GM23338 (cell line): ENCODE measurements at regions not wholly inside any gene's neighbourhood (a gene's known extent, or its start where the extent isn't known, plus 50 kb on each side); places are given as distances from the start of the nearest gene placed in this dataset.

ENCODE experiments used
- ATAC-seq: fragments of 200-7000 bp; cut with Tn5 transposase; 3 replicates; pipeline ENCODE4 v1.9.1; 2020
- DNase-seq: peaks from one replicate; pipeline ENCODE4 v3.0.0-alpha.2; 2015; ENCODE audit warnings: low spot score
- H2AFZ ChIP-seq: fragments of 200-600 bp; sonication (generic); 2 replicates; pipeline ENCODE4 v1.8.0; 2016; ENCODE audit warnings: antibody characterized with exemption, mild to moderate bottlenecking, moderate library complexity
- H3F3A ChIP-seq: fragments of 200-600 bp; sonication (generic); replicated peaks from 2 replicates; pipeline ENCODE4 v1.8.0; 2017; ENCODE audit warnings: antibody characterized with exemption, mixed run types, low read depth
- H3K27ac ChIP-seq: fragments of 200-600 bp; sonication (generic); 2 replicates; pipeline ENCODE4 v1.6.1; 2016; ENCODE audit warnings: low read depth
- H3K27me3 ChIP-seq: fragments of 200-600 bp; sonication (generic); 2 replicates; pipeline ENCODE4 v1.8.0; 2016; ENCODE audit warnings: mild to moderate bottlenecking, mixed run types, moderate library complexity; ENCODE audit not compliant: insufficient read depth
- H3K36me3 ChIP-seq: fragments of 200-600 bp; sonication (generic); 2 replicates; pipeline ENCODE4 v1.8.0; 2016; ENCODE audit warnings: mild to moderate bottlenecking; ENCODE audit not compliant: insufficient read depth
- H3K4me1 ChIP-seq: fragments of 200-600 bp; sonication (generic); 2 replicates; pipeline ENCODE4 v1.8.0; 2016; ENCODE audit warnings: mild to moderate bottlenecking, moderate library complexity; ENCODE audit not compliant: insufficient read depth
- H3K4me2 ChIP-seq: fragments of 200-600 bp; sonication (generic); 2 replicates; pipeline ENCODE4 v1.7.1; 2017; ENCODE audit warnings: mixed run types
- H3K4me3 ChIP-seq: fragments of 200-600 bp; sonication (generic); 2 replicates; pipeline ENCODE4 v1.6.1; 2016; ENCODE audit warnings: mixed run types
- H3K79me2 ChIP-seq: fragments of 200-600 bp; sonication (generic); replicated peaks from 2 replicates; pipeline ENCODE4 v1.8.0; 2017; ENCODE audit warnings: mild to moderate bottlenecking; ENCODE audit not compliant: insufficient read depth
- H3K9me2 ChIP-seq: fragments of 200-600 bp; sonication (generic); 2 replicates; pipeline ENCODE4 v1.8.0; 2017; ENCODE audit not compliant: insufficient read depth
- H4K20me1 ChIP-seq: fragments of 200-600 bp; sonication (generic); replicated peaks from 2 replicates; pipeline ENCODE4 v1.8.0; 2017; ENCODE audit warnings: mild to moderate bottlenecking; ENCODE audit not compliant: insufficient read depth
- H3K27ac Mint-ChIP-seq: 2 replicates; pipeline ENCODE4 v1.8.0; 2020; ENCODE audit warnings: inconsistent platforms, mild to moderate bottlenecking, moderate library complexity, mixed read lengths
- H3K27me3 Mint-ChIP-seq: 3 replicates; pipeline ENCODE4 v1.8.0; 2022; ENCODE audit warnings: low read depth, mild to moderate bottlenecking, moderate library complexity, mixed read lengths, inconsistent platforms; ENCODE audit not compliant: insufficient read depth, poor library complexity
- H3K36me3 Mint-ChIP-seq: 3 replicates; pipeline ENCODE4 v1.8.0; 2021; ENCODE audit warnings: low read depth, mild to moderate bottlenecking, inconsistent platforms, moderate library complexity, mixed read lengths
- H3K4me1 Mint-ChIP-seq: 3 replicates; pipeline ENCODE4 v1.8.0; 2020; ENCODE audit warnings: mild to moderate bottlenecking, inconsistent platforms, mixed read lengths
- H3K4me3 Mint-ChIP-seq: 3 replicates; pipeline ENCODE4 v1.8.0; 2021; ENCODE audit warnings: moderate library complexity, mild to moderate bottlenecking, inconsistent platforms, mixed read lengths
- H3K9me3 Mint-ChIP-seq: 3 replicates; pipeline ENCODE4 v1.8.0; 2020; ENCODE audit warnings: moderate library complexity, mild to moderate bottlenecking, inconsistent platforms, mixed read lengths
- CREB1 ChIP-seq: fragments of 250-450 bp; sonication (Bioruptor Pico); IDR thresholded peaks from 2 replicates; pipeline ENCODE4 v1.5.0; 2020; ENCODE audit warnings: low read depth, mild to moderate bottlenecking, moderate library complexity
- CTCF ChIP-seq, 2 experiments: fragments of 200-600 bp in 1 of 2; sonication (generic) in 1 of 2; conservative IDR thresholded peaks; 2 replicates each; pipeline versions ENCODE4 v1.5.1 to v1.6.1; 2016 to 2017; ENCODE audit warnings: antibody characterized with exemption in 2 of 2, low read depth in 2 of 2, mild to moderate bottlenecking in 2 of 2, moderate library complexity in 1 of 2
- ETS1 ChIP-seq: IDR thresholded peaks from 2 replicates; pipeline ENCODE4 v1.6.1; 2016; ENCODE audit warnings: antibody characterized with exemption
- EZH2 ChIP-seq: fragments of 200-600 bp; sonication (generic); IDR thresholded peaks from one replicate; pipeline ENCODE4 v1.8.0; 2017; ENCODE audit warnings: antibody characterized with exemption, mild to moderate bottlenecking, low read depth; ENCODE audit not compliant: unreplicated experiment
- EZH2phosphoT487 ChIP-seq: fragments of 200-600 bp; sonication (generic); IDR thresholded peaks from one replicate; pipeline ENCODE4 v1.8.1; 2018; ENCODE audit warnings: antibody characterized with exemption; ENCODE audit not compliant: unreplicated experiment
- JUNB ChIP-seq: IDR thresholded peaks from one replicate; pipeline ENCODE4 v1.6.1; 2016; ENCODE audit warnings: antibody characterized with exemption; ENCODE audit not compliant: unreplicated experiment
- NANOG ChIP-seq: IDR thresholded peaks from 2 replicates; pipeline ENCODE4 v1.6.1; 2016; ENCODE audit warnings: antibody characterized with exemption, borderline replicate concordance
- POLR2AphosphoS5 ChIP-seq: IDR thresholded peaks from 2 replicates; pipeline ENCODE4 v1.6.1; 2016; ENCODE audit warnings: antibody characterized with exemption, low read depth
- REST ChIP-seq: IDR thresholded peaks from one replicate; pipeline ENCODE4 v1.6.1; 2018; ENCODE audit warnings: antibody characterized with exemption; ENCODE audit not compliant: unreplicated experiment
- STAT1 ChIP-seq: IDR thresholded peaks from one replicate; pipeline ENCODE4 v1.6.1; 2016; ENCODE audit warnings: antibody characterized with exemption; ENCODE audit not compliant: unreplicated experiment
- ZNF114 ChIP-seq: fragments of 250-450 bp; sonication (Bioruptor Pico); IDR thresholded peaks from 2 replicates; pipeline ENCODE4 v1.5.0; 2020; ENCODE audit warnings: mild to moderate bottlenecking, moderate library complexity
- ZNF331 ChIP-seq: fragments of 250-450 bp; sonication (Bioruptor Pico); IDR thresholded peaks from 2 replicates; pipeline ENCODE4 v1.5.0; 2020; ENCODE audit warnings: low read depth, mild to moderate bottlenecking, moderate library complexity
- ZNF462 ChIP-seq: fragments of 250-450 bp; sonication (Bioruptor Pico); IDR thresholded peaks from 2 replicates; pipeline ENCODE4 v1.5.0; 2020; ENCODE audit warnings: mild to moderate bottlenecking, moderate library complexity

GRCh38 chr3:99287876-99288275 lies 350.5 kb upstream of the COL8A1 start:
- Histone ChIP-seq H3K4me2 (no peak overlapping the region), H2AFZ (no peak overlapping the region), H3K27ac (no peak overlapping the region), H3K4me1 (no peaks in the 10 kb centered on the region), H3F3A (no peaks in the 10 kb centered on the region), H3K79me2 (no peaks in the 10 kb centered on the region), H3K36me3 (no peaks in the 10 kb centered on the region), H4K20me1 (no peaks in the 10 kb centered on the region), H3K4me3 (no peak overlapping the region), H3K9me2 (0 out of 2 replicates have a peak, but pooled peaks cover 3% of the 10 kb centered on the region), H3K27me3 (no peaks in the 10 kb centered on the region)
- peaks cover 8% of the 10 kb centered on the region; the same call in 2 of the 3 replicates for H3K36me3 Mint-ChIP-seq
- no peak overlapping the region for H3K4me3 Mint-ChIP-seq
- H3K4me1 Mint-ChIP-seq: no peaks in the 10 kb centered on the region
- peaks cover 12% of the 10 kb centered on the region; the same call in 2 of the 3 replicates for H3K9me3 Mint-ChIP-seq
- no peak for DNase-seq
- no peaks in the 10 kb centered on the region for H3K27me3 Mint-ChIP-seq
- no peak overlapping the region for H3K27ac Mint-ChIP-seq
- ATAC-seq: no peak
- TF ChIP-seq ETS1 (no peak), EZH2 (no peak), EZH2phosphoT487 (no peak), ZNF331 (no peak), JUNB (no peak), STAT1 (no peak), REST (no peak), POLR2AphosphoS5 (no peak), ZNF462 (CRISPR knock-in tag) (no peak), CREB1 (CRISPR knock-in tag) (no peak), NANOG (no peak), ZNF114 (no peak), CTCF (conservative IDR thresholded peaks at IDR 0.05; ENCODE audit: low read depth in 2 of 2) (no peak)
